Endothelial cell of umbilical vein (primary cell): ENCODE measurements at regions not wholly inside any gene's neighbourhood (a gene's known extent, or its start where the extent isn't known, plus 50 kb on each side); places are given as distances from the start of the nearest gene placed in this dataset.

Experiments
- BruUV-seq: library from RNA; stranded (reverse); fragments of 400-500 nt; replicated peaks from 2 replicates; lab custom pipeline; 2021; lab: Mats Ljungman, UMichigan
- CTCF ChIA-PET: fragments of 300-600, 350-600 bp; sonication (Branson Sonifier 250); formaldehyde crosslinking; loops from one replicate; lab custom pipeline; 2021; ENCODE audit warnings: antibody characterized with exemption, inconsistent platforms; lab: Charles Lee
- POLR2A ChIA-PET: fragments of 300-600, 350-600 bp; sonication (Branson Sonifier 250); formaldehyde crosslinking; loops from one replicate; lab custom pipeline; 2021; ENCODE audit warnings: antibody characterized with exemption, inconsistent platforms; lab: Charles Lee
- DNase-seq: peaks from one replicate; pipeline ENCODE4 v3.0.0-alpha.2; 2011; ENCODE audit warnings: low read depth, low spot score
- FAIRE-seq: peaks from 2 replicates; lab custom pipeline; 2011; peaks lifted over from hg19 to GRCh38; lab: Jason Lieb, UNC
- H2AFZ ChIP-seq: 2 replicates; pipeline ENCODE4 v1.6.0; 2012; ENCODE audit warnings: low read depth, low read length, control low read depth, inconsistent platforms
- H3K27ac ChIP-seq: 2 replicates; pipeline ENCODE4 v1.5.1; 2011; ENCODE audit warnings: low read depth, mild to moderate bottlenecking, control low read depth, low read length, moderate library complexity; ENCODE audit not compliant: insufficient read depth
- H3K27me3 ChIP-seq, 2 experiments: 2 replicates each; pipeline versions ENCODE4 v1.6.0 to v1.6.1; 2011; ENCODE audit warnings: low read length in 2 of 2, mixed read lengths in 1 of 2; ENCODE audit not compliant: control insufficient read depth in 2 of 2, insufficient read depth in 2 of 2
- H3K36me3 ChIP-seq, 2 experiments: 2 replicates in 1 of 2; 3 replicates in 1 of 2; pipeline ENCODE4 v1.5.1; 2011; ENCODE audit warnings: low read length in 2 of 2, mild to moderate bottlenecking in 1 of 2, moderate library complexity in 1 of 2; ENCODE audit not compliant: control insufficient read depth in 2 of 2, insufficient read depth in 2 of 2; ENCODE audit errors: extremely low read depth in 1 of 2
- H3K4me1 ChIP-seq: 3 replicates; pipeline ENCODE4 v1.5.1; 2011; ENCODE audit warnings: mild to moderate bottlenecking, low read length; ENCODE audit not compliant: control insufficient read depth, insufficient read depth; ENCODE audit errors: extremely low read depth
- H3K4me2 ChIP-seq: 2 replicates; pipeline ENCODE4 v1.6.1; 2011; ENCODE audit warnings: low read length, control low read depth, mixed read lengths; ENCODE audit not compliant: insufficient read depth
- H3K4me3 ChIP-seq, 3 experiments: fragments of 200-600 bp in 1 of 3; sonication (generic), shearing (Covaris generic) in 1 of 3; replicated peaks in 1 of 3; 2 replicates each; pipeline ENCODE4 v1.5.1; 2011 to 2016; ENCODE audit warnings: control low read depth in 3 of 3, low read length in 3 of 3, mild to moderate bottlenecking in 2 of 3, inconsistent platforms in 1 of 3, low read depth in 1 of 3, moderate library complexity in 1 of 3; ENCODE audit not compliant: insufficient read depth in 1 of 3
- H3K79me2 ChIP-seq: 2 replicates; pipeline ENCODE4 v1.6.0; 2012; ENCODE audit warnings: low read length, inconsistent platforms; ENCODE audit not compliant: control insufficient read depth, insufficient read depth
- H3K9ac ChIP-seq: replicated peaks from 2 replicates; pipeline ENCODE3; 2011; ENCODE audit warnings: low read length, control low read depth; ENCODE audit not compliant: insufficient read depth; ENCODE audit errors: extremely low read depth
- H3K9me1 ChIP-seq: replicated peaks from 3 replicates; pipeline ENCODE4 v1.6.0; 2011; ENCODE audit warnings: mild to moderate bottlenecking, low read length; ENCODE audit not compliant: control insufficient read depth, insufficient read depth; ENCODE audit errors: extremely low read depth
- H3K9me3 ChIP-seq: replicated peaks from 2 replicates; pipeline ENCODE4 v1.5.1; 2012; ENCODE audit warnings: low read length, inconsistent platforms; ENCODE audit not compliant: control insufficient read depth, insufficient read depth
- H4K20me1 ChIP-seq: replicated peaks from 2 replicates; pipeline ENCODE3; 2011; ENCODE audit warnings: mild to moderate bottlenecking, low read length; ENCODE audit not compliant: control insufficient read depth, insufficient read depth; ENCODE audit errors: extremely low read depth
- CTCF ChIP-seq, 2 donors: IDR thresholded peaks; 1 replicate in 1 of 2; 2 replicates in 1 of 2; pipeline ENCODE4 v1.5.1; 2011; ENCODE audit warnings: low read length in 2 of 2, mild to moderate bottlenecking in 2 of 2, moderate library complexity in 2 of 2, control low read depth in 1 of 2, inconsistent platforms in 1 of 2, low read depth in 1 of 2; ENCODE audit not compliant: insufficient read depth in 1 of 2; ENCODE audit errors: extremely low read depth in 1 of 2
- EZH2 ChIP-seq: IDR thresholded peaks from 2 replicates; pipeline ENCODE4 v1.6.1; 2012; ENCODE audit warnings: borderline replicate concordance, low read depth, mild to moderate bottlenecking, moderate library complexity, low read length, inconsistent platforms; ENCODE audit not compliant: severe bottlenecking
- FOS ChIP-seq: IDR thresholded peaks from 2 replicates; pipeline ENCODE4 v1.6.1; 2011; ENCODE audit warnings: mild to moderate bottlenecking, low read length, moderate library complexity, borderline replicate concordance; ENCODE audit not compliant: insufficient read depth
- GATA2 ChIP-seq: IDR thresholded peaks from 2 replicates; pipeline ENCODE4 v1.7.0; 2011; ENCODE audit warnings: low read depth, mild to moderate bottlenecking, moderate library complexity, mixed read lengths, low read length; ENCODE audit not compliant: insufficient read length, insufficient read depth
- JUN ChIP-seq: IDR thresholded peaks from 2 replicates; pipeline ENCODE4 v1.6.1; 2011; ENCODE audit warnings: borderline replicate concordance, low read depth; ENCODE audit not compliant: insufficient read length, insufficient read depth
- MAX ChIP-seq: IDR thresholded peaks from 2 replicates; pipeline ENCODE4 v1.6.1; 2011; ENCODE audit not compliant: insufficient read depth, insufficient read length
- MYC ChIP-seq: IDR thresholded peaks from one replicate; pipeline ENCODE4 v1.6.1; 2011; ENCODE audit warnings: mild to moderate bottlenecking, low read depth, low read length
- POLR2A ChIP-seq: IDR thresholded peaks from 2 replicates; pipeline ENCODE4 v1.6.1; 2012; ENCODE audit warnings: low read depth, mild to moderate bottlenecking, control low read depth, low read length
- POLR2AphosphoS5 ChIP-seq: IDR thresholded peaks from 2 replicates; pipeline ENCODE4 v1.6.1; 2012; ENCODE audit warnings: low read depth, mild to moderate bottlenecking, control low read depth, low read length, moderate library complexity; ENCODE audit not compliant: insufficient read depth
- dilution Hi-C: fragments of 300-500 bp; cut with MboI; formaldehyde crosslinking; loops from one replicate; pipeline ENCODE4 v1.15.0; 2019; ENCODE audit warnings: low sequenced_read_pairs; ENCODE audit not compliant: extremely low pct_ligation_motif_present
- intact Hi-C: fragments of 100-400 bp; cut with micrococcal nuclease; formaldehyde crosslinking; loops from one replicate; pipeline ENCODE4 v1.10.0; 2022

GRCh38 chr22:48426466-48427380 lies 1401.0 kb downstream of the BRD1 start:
- no peak overlapping the region for H3K9ac ChIP-seq
- no peak for DNase-seq
- H3K4me2 ChIP-seq = no peak overlapping the region
- H2AFZ ChIP-seq = no peak overlapping the region
- H3K4me3 ChIP-seq = no peak overlapping the region
- CTCF ChIA-PET = no interaction called here
- H3K4me1 ChIP-seq = no peaks in the 10 kb centered on the region
- POLR2A ChIA-PET = no interaction called here
- no peak for TF ChIP-seq MAX
- TF ChIP-seq POLR2AphosphoS5 = no peak
- no peak for TF ChIP-seq EZH2
- TF ChIP-seq MYC = no peak
- TF ChIP-seq POLR2A = no peak
- TF ChIP-seq CTCF (IDR thresholded peaks at IDR 0.05; ENCODE audit: extremely low read depth in 1 of 2, insufficient read depth in 1 of 2, low read depth in 1 of 2, low read length in 2 of 2) = no peak
- no peak for TF ChIP-seq GATA2
- TF ChIP-seq JUN = no peak
- TF ChIP-seq FOS = no peak
- intact Hi-C loops (no loop called here), dilution Hi-C loops (no loop called here)
- no peak overlapping the region for H3K27ac ChIP-seq
- FAIRE-seq = no peak
- no TSS peak for BruUV-seq
- no peaks in the 10 kb centered on the region for H3K9me1 ChIP-seq
- H4K20me1 ChIP-seq = no peaks in the 10 kb centered on the region
- no peaks in the 10 kb centered on the region for H3K79me2 ChIP-seq
- H3K9me3 ChIP-seq = peaks cover 12% of the 10 kb centered on the region
- H3K36me3 ChIP-seq = no peaks in the 10 kb centered on the region
- H3K27me3 ChIP-seq = no peaks in the 10 kb centered on the region
